Right lobe of liver (tissue), 6 donors: ENCODE measurements at regions not wholly inside any gene's neighbourhood (a gene's known extent, or its start where the extent isn't known, plus 50 kb on each side); places are given as distances from the start of the nearest gene placed in this dataset.

Experiments used
- ATAC-seq, 4 donors: fragments of 200-7000 bp; cut with Tn5 transposase; one replicate each; pipeline ENCODE4 v1.9.1; 2020; ENCODE audit warnings: mild to moderate bottlenecking in 4 of 4, moderate library complexity in 4 of 4
- DNase-seq, 3 donors: peaks; one replicate each; pipeline ENCODE4 v3.0.0-alpha.2; 2020
- H3K27ac ChIP-seq, 3 donors: fragments of 200-600 bp; one replicate each; pipeline ENCODE4 v1.8.0; 2022
- H3K27me3 ChIP-seq, 2 donors: fragments of 200-600 bp; one replicate each; pipeline ENCODE4 v1.8.0; 2022
- H3K36me3 ChIP-seq, 4 donors: fragments of 200-600 bp; sonication (generic) in 1 of 4; one replicate each; pipeline versions ENCODE4 v1.5.1 to v1.8.0; 2017 to 2022; ENCODE audit warnings: control low read depth in 1 of 4
- H3K4me1 ChIP-seq, 4 donors: fragments of 200-600 bp; sonication (generic) in 1 of 4; one replicate each; pipeline versions ENCODE4 v1.5.1 to v1.8.0; 2017 to 2022; ENCODE audit warnings: control low read depth in 1 of 4
- H3K4me3 ChIP-seq, 3 donors: fragments of 200-600 bp; one replicate each; pipeline ENCODE4 v1.8.0; 2022
- H3K9me3 ChIP-seq, 4 donors: fragments of 200-600 bp; sonication (generic) in 1 of 4; one replicate each; pipeline versions ENCODE4 v1.5.1 to v1.8.0; 2017 to 2022; ENCODE audit warnings: control low read depth in 1 of 4
- POLR2A ChIP-seq: fragments of 450-650 bp; IDR thresholded peaks from one replicate; pipeline ENCODE4 v1.6.1; 2017; ENCODE audit warnings: antibody characterized with exemption, mild to moderate bottlenecking
- WGBS: methylation state at CpG from one replicate; pipeline ENCODE4 v1.1.6; 2018; ENCODE audit warnings: low coverage, low lambda C conversion rate; ENCODE audit not compliant: insufficient coverage; ENCODE audit errors: missing lambda C conversion rate; 5-methylcytosine and 5-hydroxymethylcytosine counted together
- intact Hi-C, 2 donors: fragments of 100-400 bp; cut with DNase I; formaldehyde crosslinking; loops; one replicate each; pipeline versions ENCODE4 v1.11.2 to v1.14.1; 2022
- TF ChIP-seq, protein P1 (sequence below), 4 donors: fragments of 200-600 bp in 3 of 4; fragments of 450-650 bp in 1 of 4; IDR thresholded peaks; one replicate each; pipeline versions ENCODE4 v1.5.1 to v1.8.0; 2016 to 2022; ENCODE audit warnings: antibody characterized with exemption in 4 of 4, mild to moderate bottlenecking in 2 of 4
- donor health status: DM: no; HTN: yes; CAD: no.
- donor health status: DM: no; HTN: no; CAD: no.
- donor health status: DM: no; HTN: no; CAD: no.
- donor health status: DM: no; HTN: yes; CAD: no.
- donor health status: DM: no; HTN: yes; CAD: no.

DNA sequence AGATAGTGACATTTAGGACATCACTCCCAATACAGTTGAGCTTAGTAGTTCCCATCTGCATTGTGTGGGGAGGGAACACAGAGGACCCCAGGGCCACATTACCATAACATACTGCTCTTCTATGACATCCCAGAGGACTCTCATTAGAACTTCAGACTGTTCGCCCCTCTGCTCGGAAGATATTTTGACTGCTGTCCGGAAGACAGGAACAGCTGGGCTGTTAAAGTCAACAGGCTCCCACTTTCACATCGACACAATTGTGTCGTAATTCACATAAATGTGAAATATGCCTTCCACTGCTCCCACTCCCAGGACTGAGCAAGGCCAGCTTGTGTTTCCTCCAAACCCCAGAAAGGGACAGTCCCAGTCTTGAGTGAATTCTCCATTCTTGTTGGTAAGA lies 158.4 kb downstream of the SEC16B start:
- no peaks in the 10 kb centered on the region for H3K4me1 ChIP-seq
- ATAC-seq (no peak), DNase-seq (no peak)
- no peaks in the 10 kb centered on the region for H3K9me3 ChIP-seq
- TF ChIP-seq POLR2A, result no peak
- TF ChIP-seq, protein P1, sequence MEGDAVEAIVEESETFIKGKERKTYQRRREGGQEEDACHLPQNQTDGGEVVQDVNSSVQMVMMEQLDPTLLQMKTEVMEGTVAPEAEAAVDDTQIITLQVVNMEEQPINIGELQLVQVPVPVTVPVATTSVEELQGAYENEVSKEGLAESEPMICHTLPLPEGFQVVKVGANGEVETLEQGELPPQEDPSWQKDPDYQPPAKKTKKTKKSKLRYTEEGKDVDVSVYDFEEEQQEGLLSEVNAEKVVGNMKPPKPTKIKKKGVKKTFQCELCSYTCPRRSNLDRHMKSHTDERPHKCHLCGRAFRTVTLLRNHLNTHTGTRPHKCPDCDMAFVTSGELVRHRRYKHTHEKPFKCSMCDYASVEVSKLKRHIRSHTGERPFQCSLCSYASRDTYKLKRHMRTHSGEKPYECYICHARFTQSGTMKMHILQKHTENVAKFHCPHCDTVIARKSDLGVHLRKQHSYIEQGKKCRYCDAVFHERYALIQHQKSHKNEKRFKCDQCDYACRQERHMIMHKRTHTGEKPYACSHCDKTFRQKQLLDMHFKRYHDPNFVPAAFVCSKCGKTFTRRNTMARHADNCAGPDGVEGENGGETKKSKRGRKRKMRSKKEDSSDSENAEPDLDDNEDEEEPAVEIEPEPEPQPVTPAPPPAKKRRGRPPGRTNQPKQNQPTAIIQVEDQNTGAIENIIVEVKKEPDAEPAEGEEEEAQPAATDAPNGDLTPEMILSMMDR (IDR thresholded peaks at IDR 0.05), result no peak
- no peaks in the 10 kb centered on the region for H3K27me3 ChIP-seq
- no peak overlapping the region for H3K27ac ChIP-seq
- 81% methylated on average over 5 of the region's 5 CpGs for WGBS
- no peaks in the 10 kb centered on the region for H3K36me3 ChIP-seq
- no peak overlapping the region for H3K4me3 ChIP-seq
- intact Hi-C loops, result no loop called here

- no peak for TF ChIP-seq POLR2A
- TF ChIP-seq, protein P1 (IDR thresholded peaks at IDR 0.05), result no peak
- no peaks in the 10 kb centered on the region for H3K9me3 ChIP-seq
- H3K27me3 ChIP-seq, result no peaks in the 10 kb centered on the region
- no peak for DNase-seq
- intact Hi-C loops, result no loop called here
- ATAC-seq, result no peak
- no peak overlapping the region for H3K27ac ChIP-seq
- no peak overlapping the region for H3K4me3 ChIP-seq
- H3K36me3 ChIP-seq, result no peaks in the 10 kb centered on the region
- WGBS, result 46% methylated on average over 5 of the region's 5 CpGs
- H3K4me1 ChIP-seq, result no peaks in the 10 kb centered on the region
Observed at GRCh38 chr1:177809819-177810218, 160.0 kb downstream of the SEC16B start.

GRCh38 chr1:177802304-177802703 lies 167.6 kb downstream of the SEC16B start:
- H3K4me3 ChIP-seq, result no peak overlapping the region
- H3K27me3 ChIP-seq, result no peaks in the 10 kb centered on the region
- no peaks in the 10 kb centered on the region for H3K9me3 ChIP-seq
- H3K27ac ChIP-seq, result no peak overlapping the region
- WGBS, result 14% methylated on average over 1 of the region's 2 CpGs
- TF ChIP-seq, protein P1 (IDR thresholded peaks at IDR 0.05), result no peak
- TF ChIP-seq POLR2A, result no peak
- no peak for ATAC-seq
- no peak for DNase-seq
- no peaks in the 10 kb centered on the region for H3K36me3 ChIP-seq
- intact Hi-C loops, result no loop called here
- no peaks in the 10 kb centered on the region for H3K4me1 ChIP-seq

GRCh38 chr1:177801790-177802189 lies 168.1 kb downstream of the SEC16B start:
- Histone ChIP-seq H3K27ac (no peak overlapping the region), H3K27me3 (no peaks in the 10 kb centered on the region), H3K4me1 (no peaks in the 10 kb centered on the region), H3K9me3 (no peaks in the 10 kb centered on the region), H3K36me3 (no peaks in the 10 kb centered on the region), H3K4me3 (no peak overlapping the region)
- ATAC-seq (no peak), DNase-seq (no peak)
- TF ChIP-seq, protein P1 (IDR thresholded peaks at IDR 0.05), result no peak
- TF ChIP-seq POLR2A, result no peak
- WGBS, result 67% methylated on average over 3 of the region's 3 CpGs
- intact Hi-C loops, result no loop called here
